B cell (primary cell): ENCODE measurements at regions not wholly inside any gene's neighbourhood (a gene's known extent, or its start where the extent isn't known, plus 50 kb on each side); places are given as distances from the start of the nearest gene placed in this dataset.

Experiments used
- ATAC-seq: fragments of 200-7000 bp; cut with Tn5 transposase; one replicate; pipeline ENCODE4 v1.10.0; 2021; ENCODE audit warnings: low read depth, mild to moderate bottlenecking, moderate number of reproducible peaks, moderate library complexity
- CTCF ChIA-PET: fragments of 350-600 bp; sonication (Branson Sonifier 250); formaldehyde crosslinking; loops from one replicate; lab custom pipeline; 2021; ENCODE audit warnings: antibody characterized with exemption, inconsistent platforms; lab: Charles Lee
- POLR2A ChIA-PET: fragments of 350-600 bp; sonication (Branson Sonifier 250); formaldehyde crosslinking; loops from one replicate; lab custom pipeline; 2021; ENCODE audit warnings: antibody characterized with exemption; lab: Charles Lee
- DNase-seq: peaks from one replicate; pipeline ENCODE4 v3.0.0; 2013
- H2AFZ ChIP-seq: 2 replicates; pipeline ENCODE4 v1.6.1; 2012; ENCODE audit warnings: mild to moderate bottlenecking, low read depth, low read length; ENCODE audit not compliant: insufficient read depth, poor library complexity, severe bottlenecking
- H3K27ac ChIP-seq, 2 donors: 1 replicate in 1 of 2; 2 replicates in 1 of 2; pipeline ENCODE4 v1.5.1; 2012 to 2013; ENCODE audit warnings: low read length in 2 of 2, mild to moderate bottlenecking in 2 of 2, moderate library complexity in 1 of 2
- H3K27me3 ChIP-seq, 4 experiments: fragments of 200-600 bp in 1 of 4; sonication (generic) in 1 of 4; replicated peaks in 1 of 4; 1 replicate in 2 of 4; 2 replicates in 2 of 4; pipeline versions ENCODE4 v1.6.1 to v1.7.0; 2013 to 2016; ENCODE audit warnings: low read length in 3 of 4, mild to moderate bottlenecking in 2 of 4, mixed read lengths in 1 of 4, moderate library complexity in 1 of 4; ENCODE audit not compliant: insufficient read depth in 4 of 4, control insufficient read depth in 3 of 4; ENCODE audit errors: control extremely low read depth in 1 of 4
- H3K36me3 ChIP-seq, 2 experiments: replicated peaks in 1 of 2; 1 replicate in 1 of 2; 2 replicates in 1 of 2; pipeline versions ENCODE4 v1.6.1 to v1.7.1; 2013; ENCODE audit warnings: low read length in 1 of 2; ENCODE audit not compliant: insufficient read depth in 2 of 2, control insufficient read depth in 1 of 2; ENCODE audit errors: control extremely low read depth in 1 of 2, extremely low read depth in 1 of 2
- H3K4me1 ChIP-seq, 2 donors: fragments of 200-600 bp in 1 of 2; sonication (generic) in 1 of 2; 1 replicate in 1 of 2; 2 replicates in 1 of 2; pipeline versions ENCODE4 v1.5.1 to v1.6.1; 2013 to 2017; ENCODE audit warnings: low read length in 2 of 2; ENCODE audit not compliant: control insufficient read depth in 2 of 2, insufficient read depth in 2 of 2
- H3K4me2 ChIP-seq: replicated peaks from 2 replicates; pipeline ENCODE3; 2012; ENCODE audit warnings: mild to moderate bottlenecking, low read depth, low read length; ENCODE audit not compliant: poor library complexity, severe bottlenecking
- H3K4me3 ChIP-seq, 5 experiments: fragments of 200-600 bp in 1 of 5; sonication (generic) in 1 of 5; 1 replicate in 3 of 5; 2 replicates in 2 of 5; pipeline versions ENCODE4 v1.5.1 to v1.7.0; 2011 to 2016; ENCODE audit warnings: low read length in 4 of 5, mild to moderate bottlenecking in 4 of 5, low read depth in 2 of 5, control low read depth in 1 of 5, moderate library complexity in 1 of 5; ENCODE audit not compliant: insufficient read depth in 1 of 5; ENCODE audit errors: control extremely low read depth in 1 of 5, extremely low read depth in 1 of 5
- H3K79me2 ChIP-seq: fragments of 200-600 bp; sonication (generic); one replicate; pipeline ENCODE4 v1.6.0; 2016; ENCODE audit warnings: low read length; ENCODE audit not compliant: control insufficient read depth, insufficient read depth
- H3K9ac ChIP-seq: fragments of 200-600 bp; sonication (generic); 2 replicates; pipeline ENCODE4 v1.6.1; 2017; ENCODE audit warnings: mild to moderate bottlenecking, low read length, moderate library complexity
- H3K9me3 ChIP-seq, 3 donors: one replicate each; pipeline versions ENCODE4 v1.6.1 to v1.7.1; 2013; ENCODE audit warnings: low read length in 2 of 3; ENCODE audit not compliant: control insufficient read depth in 2 of 3, insufficient read depth in 1 of 3; ENCODE audit errors: control extremely low read depth in 1 of 3
- H4K20me1 ChIP-seq: 2 replicates; pipeline ENCODE4 v1.6.0; 2012; ENCODE audit warnings: mild to moderate bottlenecking, low read length; ENCODE audit not compliant: insufficient read depth, control insufficient read depth, poor library complexity, severe bottlenecking
- H3K27ac Mint-ChIP-seq: one replicate; pipeline ENCODE4 v1.8.0; 2021; ENCODE audit warnings: mixed read lengths
- H3K27me3 Mint-ChIP-seq: one replicate; pipeline ENCODE4 v1.8.0; 2021; ENCODE audit warnings: mixed read lengths
- H3K4me1 Mint-ChIP-seq: one replicate; pipeline ENCODE4 v1.8.0; 2021; ENCODE audit warnings: mixed read lengths
- H3K4me3 Mint-ChIP-seq: one replicate; pipeline ENCODE4 v1.8.0; 2021; ENCODE audit warnings: mixed read lengths
- H3K9me3 Mint-ChIP-seq: one replicate; pipeline ENCODE4 v1.8.0; 2022; ENCODE audit warnings: mixed read lengths; ENCODE audit not compliant: insufficient read depth
- EZH2 ChIP-seq: IDR thresholded peaks from 2 replicates; pipeline ENCODE4 v1.6.1; 2012; ENCODE audit warnings: borderline replicate concordance, low read depth, mild to moderate bottlenecking, moderate library complexity, low read length; ENCODE audit not compliant: insufficient read depth, poor library complexity, severe bottlenecking
- WGBS: methylation state at CpG from one replicate; pipeline ENCODE4 v1.1.5; 2013; ENCODE audit warnings: missing lambda C conversion rate; ENCODE audit not compliant: insufficient coverage; 5-methylcytosine and 5-hydroxymethylcytosine counted together
- intact Hi-C: fragments of 100-400 bp; cut with micrococcal nuclease; formaldehyde crosslinking; loops from one replicate; pipeline ENCODE4 v1.10.0; 2022
- TF ChIP-seq, protein P1 (sequence below): fragments of 200-600 bp; IDR thresholded peaks from one replicate; pipeline ENCODE4 v1.8.0; 2022; ENCODE audit warnings: antibody characterized with exemption, mild to moderate bottlenecking

DNA sequence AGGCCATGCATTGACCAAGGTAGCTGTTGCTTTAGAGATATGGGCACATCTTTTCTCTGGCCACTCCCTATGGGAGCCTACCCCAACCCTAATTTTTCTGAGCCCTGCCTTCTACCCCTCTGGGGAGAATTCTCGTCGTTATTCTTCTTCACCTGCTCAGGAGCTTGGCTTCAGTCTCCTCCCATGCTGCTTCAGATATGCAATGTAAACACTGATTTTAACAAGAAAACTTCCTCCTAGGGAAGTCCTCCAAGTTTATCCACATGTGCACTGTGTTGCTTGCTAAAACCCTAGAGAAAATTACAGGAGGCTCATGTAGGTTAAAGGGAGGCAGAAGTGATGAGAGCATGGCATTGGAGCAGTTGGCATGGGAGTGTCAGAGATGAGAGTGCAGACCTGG is 445.2 kb upstream of the MDFIC2 start:
- Mint-ChIP-seq H3K27ac (no peak overlapping the region), H3K9me3 (no peaks in the 10 kb centered on the region), H3K4me3 (no peak overlapping the region), H3K27me3 (peaks cover 3% of the 10 kb centered on the region), H3K4me1 (no peaks in the 10 kb centered on the region)
- CTCF ChIA-PET: no interaction called here
- no peak for DNase-seq
- H3K36me3 ChIP-seq: no peaks in the 10 kb centered on the region
- intact Hi-C loops: no loop called here
- no peak for TF ChIP-seq EZH2
- TF ChIP-seq, protein P1, sequence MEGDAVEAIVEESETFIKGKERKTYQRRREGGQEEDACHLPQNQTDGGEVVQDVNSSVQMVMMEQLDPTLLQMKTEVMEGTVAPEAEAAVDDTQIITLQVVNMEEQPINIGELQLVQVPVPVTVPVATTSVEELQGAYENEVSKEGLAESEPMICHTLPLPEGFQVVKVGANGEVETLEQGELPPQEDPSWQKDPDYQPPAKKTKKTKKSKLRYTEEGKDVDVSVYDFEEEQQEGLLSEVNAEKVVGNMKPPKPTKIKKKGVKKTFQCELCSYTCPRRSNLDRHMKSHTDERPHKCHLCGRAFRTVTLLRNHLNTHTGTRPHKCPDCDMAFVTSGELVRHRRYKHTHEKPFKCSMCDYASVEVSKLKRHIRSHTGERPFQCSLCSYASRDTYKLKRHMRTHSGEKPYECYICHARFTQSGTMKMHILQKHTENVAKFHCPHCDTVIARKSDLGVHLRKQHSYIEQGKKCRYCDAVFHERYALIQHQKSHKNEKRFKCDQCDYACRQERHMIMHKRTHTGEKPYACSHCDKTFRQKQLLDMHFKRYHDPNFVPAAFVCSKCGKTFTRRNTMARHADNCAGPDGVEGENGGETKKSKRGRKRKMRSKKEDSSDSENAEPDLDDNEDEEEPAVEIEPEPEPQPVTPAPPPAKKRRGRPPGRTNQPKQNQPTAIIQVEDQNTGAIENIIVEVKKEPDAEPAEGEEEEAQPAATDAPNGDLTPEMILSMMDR: no peak
- no peak overlapping the region for H3K4me2 ChIP-seq
- no peak overlapping the region for H3K27ac ChIP-seq
- H3K9ac ChIP-seq: no peak overlapping the region
- no peak overlapping the region for H2AFZ ChIP-seq
- H3K4me3 ChIP-seq: no peak overlapping the region
- WGBS: 80% methylated on average over 1 of the region's 2 CpGs
- no peaks in the 10 kb centered on the region for H3K4me1 ChIP-seq
- no peaks in the 10 kb centered on the region for H4K20me1 ChIP-seq
- H3K27me3 ChIP-seq: no peaks in the 10 kb centered on the region
- POLR2A ChIA-PET: no interaction called here
- H3K79me2 ChIP-seq: no peaks in the 10 kb centered on the region
- no peaks in the 10 kb centered on the region for H3K9me3 ChIP-seq
- no peak for ATAC-seq

DNA sequence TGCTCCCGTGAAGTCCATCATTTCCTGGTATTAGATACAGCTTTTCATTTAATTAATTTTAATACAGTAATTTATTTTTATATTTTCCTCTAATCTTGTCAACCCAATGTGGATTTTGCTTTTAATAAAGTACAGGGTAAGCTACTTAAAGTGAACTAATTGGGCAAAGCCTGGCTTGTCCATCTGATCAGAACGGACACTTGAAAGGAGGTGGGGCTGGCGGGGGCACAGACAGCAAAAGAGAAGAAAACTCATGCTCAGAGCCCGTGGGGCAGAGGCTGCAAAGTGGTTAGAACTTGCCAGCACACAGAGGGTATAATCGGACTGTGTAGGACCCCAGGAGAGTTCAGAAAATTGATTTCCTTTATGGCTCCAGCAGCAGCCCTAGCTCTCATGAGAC is 443.1 kb upstream of the MDFIC2 start:
- Mint-ChIP-seq H3K4me1 (no peaks in the 10 kb centered on the region), H3K27ac (no peak overlapping the region), H3K4me3 (no peak overlapping the region), H3K27me3 (peaks cover 8% of the 10 kb centered on the region), H3K9me3 (no peaks in the 10 kb centered on the region)
- Histone ChIP-seq H3K27ac (no peak overlapping the region), H3K27me3 (no peaks in the 10 kb centered on the region), H3K9ac (no peak overlapping the region), H3K4me3 (no peak overlapping the region), H3K36me3 (no peaks in the 10 kb centered on the region), H3K79me2 (no peaks in the 10 kb centered on the region), H2AFZ (no peak overlapping the region), H3K4me1 (no peaks in the 10 kb centered on the region), H3K4me2 (no peak overlapping the region), H4K20me1 (no peaks in the 10 kb centered on the region), H3K9me3 (no peaks in the 10 kb centered on the region)
- 82% methylated on average over 4 of the region's 5 CpGs for WGBS
- ATAC-seq (no peak), DNase-seq (no peak)
- ChIA-PET CTCF (no interaction called here), POLR2A (no interaction called here)
- intact Hi-C loops: no loop called here
- no peak for TF ChIP-seq EZH2
- TF ChIP-seq, protein P1: no peak
